C4-2B (cell line): ENCODE measurements at regions not wholly inside any gene's neighbourhood (a gene's known extent, or its start where the extent isn't known, plus 50 kb on each side); places are given as distances from the start of the nearest gene placed in this dataset.

Experiments
- CTCF ChIP-seq: fragments of 450-650 bp; conservative IDR thresholded peaks from 2 replicates; pipeline ENCODE4 v1.5.1; 2017; ENCODE audit warnings: mild to moderate bottlenecking
- ZFX ChIP-seq: fragments of 450-650 bp; IDR thresholded peaks from 2 replicates; pipeline ENCODE4 v1.6.1; 2017

DNA sequence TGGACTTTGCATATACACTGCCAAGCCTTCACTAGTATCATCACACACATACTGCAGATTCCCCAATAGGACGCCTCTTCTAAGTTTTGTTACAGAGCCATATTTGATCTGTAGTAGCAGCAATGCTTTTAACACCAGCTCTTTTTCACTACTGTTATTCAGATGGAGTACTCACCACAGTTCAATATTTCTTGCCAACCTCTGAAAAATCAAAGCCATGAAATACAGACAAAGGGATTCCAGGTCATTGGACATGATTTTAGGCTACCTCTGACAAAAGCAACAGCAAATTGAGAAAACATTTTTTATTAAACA is 390.7 kb upstream of the ADGRL3 start:
- TF ChIP-seq CTCF (no peak), ZFX (no peak)
